GM12878 (cell line): ENCODE measurements at regions not wholly inside any gene's neighbourhood (a gene's known extent, or its start where the extent isn't known, plus 50 kb on each side); places are given as distances from the start of the nearest gene placed in this dataset.

Experiments
- ATAC-seq: fragments of 200-7000 bp; cut with Tn5 transposase; 3 replicates; pipeline ENCODE4 v1.9.1; 2020; ENCODE audit warnings: mild to moderate bottlenecking, moderate library complexity
- BruUV-seq: library from RNA; stranded (reverse); fragments of 400-500 nt; replicated peaks from 2 replicates; lab custom pipeline; 2021; lab: Mats Ljungman, UMichigan
- CTCF ChIA-PET: fragments of 300-600 bp; sonication (Branson Sonifier 250); formaldehyde crosslinking; extraction: SDS; loops from one replicate; lab custom pipeline; 2021; ENCODE audit warnings: inconsistent platforms; lab: Yijun Ruan, JAX
- POLR2A ChIA-PET: fragments of 350-600 bp; formaldehyde crosslinking; extraction: SDS; loops from one replicate; lab custom pipeline; 2021; ENCODE audit warnings: inconsistent platforms; lab: Charles Lee
- RAD21 ChIA-PET: fragments of 300-600 bp; sonication (Branson Sonifier 250); formaldehyde crosslinking; loops from one replicate; lab custom pipeline; 2023; ENCODE audit warnings: antibody characterized with exemption; ENCODE audit not compliant: unreplicated experiment; lab: Charles Lee
- SMC1A ChIA-PET: fragments of 300-600 bp; sonication (Branson Sonifier 250); formaldehyde crosslinking; loops from one replicate; lab custom pipeline; 2023; ENCODE audit not compliant: unreplicated experiment, uncharacterized antibody; lab: Charles Lee
- DNase-seq: peaks from one replicate; pipeline ENCODE4 v3.0.0-alpha.2; 2011; ENCODE audit warnings: low read depth, low spot score
- FAIRE-seq: peaks from 3 replicates; lab custom pipeline; 2011; peaks lifted over from hg19 to GRCh38; lab: Jason Lieb, UNC
- H2AFZ ChIP-seq: 2 replicates; pipeline ENCODE4 v1.6.0; 2011; ENCODE audit warnings: low read depth, low read length, control low read depth; ENCODE audit not compliant: control insufficient read depth
- H3K27ac ChIP-seq: 2 replicates; pipeline ENCODE4 v1.5.1; 2011; ENCODE audit warnings: control low read depth; ENCODE audit not compliant: control insufficient read depth, insufficient read depth
- H3K27me3 ChIP-seq, 2 experiments: replicated peaks in 1 of 2; 2 replicates each; pipeline versions ENCODE4 v1.6.0 to v1.6.1; 2011; ENCODE audit warnings: low read length in 1 of 2; ENCODE audit not compliant: control insufficient read depth in 2 of 2, insufficient read depth in 2 of 2
- H3K36me3 ChIP-seq, 2 experiments: 2 replicates each; pipeline ENCODE4 v1.5.1; 2011; ENCODE audit warnings: low read length in 1 of 2; ENCODE audit not compliant: control insufficient read depth in 2 of 2, insufficient read depth in 2 of 2
- H3K4me1 ChIP-seq: 2 replicates; pipeline ENCODE4 v1.6.1; 2011; ENCODE audit warnings: mild to moderate bottlenecking, low read length, moderate library complexity, mixed read lengths; ENCODE audit not compliant: control insufficient read depth, insufficient read depth
- H3K4me2 ChIP-seq: 2 replicates; pipeline ENCODE4 v1.6.0; 2011; ENCODE audit warnings: control low read depth; ENCODE audit not compliant: control insufficient read depth, insufficient read depth
- H3K4me3 ChIP-seq: fragments of 200-600 bp; sonication (generic); 2 replicates; pipeline ENCODE4 v1.5.1; 2016
- H3K79me2 ChIP-seq: 2 replicates; pipeline ENCODE4 v1.6.0; 2011; ENCODE audit warnings: low read length; ENCODE audit not compliant: control insufficient read depth, insufficient read depth
- H3K9ac ChIP-seq: 2 replicates; pipeline ENCODE4 v1.8.0; 2011; ENCODE audit warnings: low read length, control low read depth, mixed read lengths; ENCODE audit not compliant: control insufficient read depth, insufficient read depth
- H3K9me3 ChIP-seq: replicated peaks from 3 replicates; pipeline ENCODE4 v1.5.1; 2011; ENCODE audit warnings: mild to moderate bottlenecking, low read length; ENCODE audit not compliant: control insufficient read depth, insufficient read depth
- H4K20me1 ChIP-seq: 2 replicates; pipeline ENCODE4 v1.6.0; 2011; ENCODE audit not compliant: control insufficient read depth, insufficient read depth
- CTCF ChIP-seq, 3 experiments: IDR thresholded peaks in 2 of 3; conservative IDR thresholded peaks in 1 of 3; 2 replicates each; pipeline ENCODE4 v1.5.1; 2011; ENCODE audit warnings: low read depth in 3 of 3, low read length in 3 of 3, mild to moderate bottlenecking in 3 of 3, control low read depth in 2 of 3, moderate library complexity in 2 of 3, inconsistent platforms in 1 of 3, mixed read lengths in 1 of 3; ENCODE audit not compliant: control insufficient read depth in 2 of 3, insufficient read depth in 1 of 3; ENCODE audit errors: extremely low read depth in 1 of 3
- EZH2 ChIP-seq: IDR thresholded peaks from 2 replicates; pipeline ENCODE4 v1.6.1; 2012; ENCODE audit warnings: low read depth, mild to moderate bottlenecking, control low read depth, inconsistent platforms, low read length, borderline replicate concordance; ENCODE audit not compliant: control insufficient read depth
- IKZF2 ChIP-seq, 2 experiments: fragments of 450-650 bp; IDR thresholded peaks; 2 replicates each; pipeline ENCODE4 v1.6.1; 2017; ENCODE audit warnings: mild to moderate bottlenecking in 2 of 2, moderate library complexity in 2 of 2
- MTA3 ChIP-seq: IDR thresholded peaks from 2 replicates; pipeline ENCODE4 v1.6.1; 2012; ENCODE audit warnings: low read length, inconsistent platforms, borderline replicate concordance
- NFYA ChIP-seq: IDR thresholded peaks from 2 replicates; pipeline ENCODE4 v1.6.1; 2011; ENCODE audit warnings: low read depth, mild to moderate bottlenecking, low read length, improper control_type of control experiment, borderline replicate concordance
- ZBED1 ChIP-seq: IDR thresholded peaks from 2 replicates; pipeline ENCODE4 v1.6.1; 2016; ENCODE audit warnings: borderline replicate concordance
- ZBTB4 ChIP-seq: fragments of 450-650 bp; formaldehyde crosslinking; IDR thresholded peaks from 2 replicates; pipeline ENCODE4 v1.4.0; 2022; ENCODE audit warnings: mild to moderate bottlenecking, moderate library complexity
- WGBS: methylation state at CpG from one replicate; pipeline ENCODE4 v1.1.6; 2016; ENCODE audit warnings: low lambda C conversion rate; ENCODE audit not compliant: insufficient replicate concordance, insufficient coverage; ENCODE audit errors: missing lambda C conversion rate; 5-methylcytosine and 5-hydroxymethylcytosine counted together
- in situ Hi-C: fragments of 300-500 bp; cut with MboI; formaldehyde crosslinking; loops from 9 replicates; pipeline ENCODE4 v1.14.3; 2018; ENCODE audit warnings: mixed read lengths
- intact Hi-C: fragments of 100-400 bp; cut with micrococcal nuclease; formaldehyde crosslinking; loops from one replicate; pipeline ENCODE4 v1.14.2; 2022; ENCODE audit not compliant: unreplicated experiment

DNA sequence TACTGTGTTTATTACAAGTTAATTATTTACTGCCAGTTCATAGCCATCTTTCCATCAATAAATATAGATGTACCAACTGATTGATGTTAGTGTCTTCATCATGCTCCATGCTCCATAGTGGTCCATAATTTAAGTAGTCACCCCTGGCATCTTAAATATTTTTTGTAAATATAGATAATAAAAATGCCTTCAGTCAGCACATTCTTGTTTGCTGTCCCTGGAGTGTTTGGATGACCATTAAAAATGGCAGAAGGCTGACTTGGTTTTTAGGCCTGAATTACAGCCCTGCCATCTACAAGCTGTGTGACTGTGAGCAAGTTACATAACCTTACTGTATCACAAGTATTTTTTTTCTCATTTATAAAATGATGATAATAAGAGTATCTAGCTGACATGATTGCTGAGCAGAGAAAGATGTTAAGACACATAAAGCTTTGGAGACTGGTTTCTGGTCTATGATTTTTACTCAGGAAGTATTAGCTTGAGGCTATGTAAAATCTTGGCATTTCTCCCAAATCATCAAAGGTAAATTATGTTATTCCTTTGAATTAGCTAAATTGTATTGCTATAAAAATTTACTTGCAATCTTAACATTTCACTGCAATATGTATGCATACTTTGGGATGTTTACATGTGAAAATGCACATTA lies 427.2 kb downstream of the USP25 start:
- H3K9me3 ChIP-seq, result no peaks in the 10 kb centered on the region
- no peaks in the 10 kb centered on the region for H3K4me1 ChIP-seq
- H3K27me3 ChIP-seq, result no peaks in the 10 kb centered on the region
- H3K27ac ChIP-seq, result no peak overlapping the region
- no peak overlapping the region for H3K9ac ChIP-seq
- BruUV-seq, result no TSS peak
- intact Hi-C loops (no loop called here), in situ Hi-C loops (no loop called here)
- no peak for ATAC-seq
- H4K20me1 ChIP-seq, result no peaks in the 10 kb centered on the region
- no peak for DNase-seq
- no peak overlapping the region for H2AFZ ChIP-seq
- H3K79me2 ChIP-seq, result no peaks in the 10 kb centered on the region
- POLR2A ChIA-PET, result no interaction called here
- RAD21 ChIA-PET, result no interaction called here
- SMC1A ChIA-PET, result no interaction called here
- FAIRE-seq, result no peak
- H3K36me3 ChIP-seq, result no peaks in the 10 kb centered on the region
- TF ChIP-seq MTA3, result no peak
- CTCF ChIA-PET, result no interaction called here
- H3K4me3 ChIP-seq, result no peak overlapping the region
- H3K4me2 ChIP-seq, result no peak overlapping the region

- intact Hi-C loops, result no loop called here
- SMC1A ChIA-PET, result no interaction called here
- H2AFZ ChIP-seq, result no peak overlapping the region
- 44% methylated on average over 5 of the region's 5 CpGs for WGBS
- ATAC-seq, result no peak
- H3K4me1 ChIP-seq, result no peaks in the 10 kb centered on the region
- no peaks in the 10 kb centered on the region for H3K79me2 ChIP-seq
- RAD21 ChIA-PET, result no interaction called here
- POLR2A ChIA-PET, result no interaction called here
- H3K4me2 ChIP-seq, result no peak overlapping the region
- BruUV-seq, result no TSS peak
- no peak overlapping the region for H3K9ac ChIP-seq
- no peaks in the 10 kb centered on the region for H4K20me1 ChIP-seq
- H3K36me3 ChIP-seq, result no peaks in the 10 kb centered on the region
- H3K4me3 ChIP-seq, result no peak overlapping the region
- DNase-seq, result no peak
- FAIRE-seq, result no peak
- H3K27me3 ChIP-seq, result no peaks in the 10 kb centered on the region
- in situ Hi-C loops, result no loop called here
- H3K27ac ChIP-seq, result no peak overlapping the region
- no peaks in the 10 kb centered on the region for H3K9me3 ChIP-seq
- CTCF ChIA-PET, result no interaction called here
- TF ChIP-seq ZBED1 (no peak), IKZF2 (IDR thresholded peaks at IDR 0.05) (no peak), ZBTB4 (no peak), NFYA (no peak), EZH2 (no peak), CTCF (IDR thresholded peaks at IDR 0.05 in 2 of 3, conservative IDR thresholded peaks at IDR 0.05 in 1 of 3; ENCODE audit: control insufficient read depth in 2 of 3, extremely low read depth in 1 of 3, insufficient read depth in 1 of 3, low read depth in 3 of 3, low read length in 3 of 3) (no peak), MTA3 (no peak)
These were observed 429.6 kb downstream of the USP25 start for GRCh38 chr21:16159213-16159970.
